NCI-H82 (cell line): ENCODE measurements at regions not wholly inside any gene's neighbourhood (a gene's known extent, or its start where the extent isn't known, plus 50 kb on each side); places are given as distances from the start of the nearest gene placed in this dataset.

Experiments
- DNase-seq: peaks from one replicate; lab custom pipeline; 2025; lab: John Stamatoyannopoulos, UW

- peak; percentile 16 for DNase-seq
These were observed 111.1 kb upstream of the ACSL4 start for GRCh38 chrX:109843963-109844751.

DNA sequence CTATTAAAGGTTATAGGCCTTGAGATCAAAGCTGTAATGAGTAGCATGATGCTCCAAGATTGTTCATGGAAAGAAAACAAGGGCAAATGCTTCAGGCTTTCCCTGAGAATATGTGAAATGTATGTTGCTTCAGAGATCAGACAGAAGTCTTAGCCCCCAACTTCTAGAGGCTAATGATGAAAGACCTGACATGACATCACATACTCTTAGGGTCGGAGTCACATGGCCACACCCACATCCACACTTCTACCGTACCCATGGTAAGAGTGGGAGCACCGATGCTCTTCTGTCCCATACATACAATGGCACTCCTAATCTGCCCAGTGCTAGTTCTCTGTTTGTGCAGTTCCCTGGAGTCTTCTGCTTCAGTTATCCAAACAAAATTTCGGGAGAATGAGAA lies 111.9 kb upstream of the ACSL4 start:
- DNase-seq: no peak

DNA sequence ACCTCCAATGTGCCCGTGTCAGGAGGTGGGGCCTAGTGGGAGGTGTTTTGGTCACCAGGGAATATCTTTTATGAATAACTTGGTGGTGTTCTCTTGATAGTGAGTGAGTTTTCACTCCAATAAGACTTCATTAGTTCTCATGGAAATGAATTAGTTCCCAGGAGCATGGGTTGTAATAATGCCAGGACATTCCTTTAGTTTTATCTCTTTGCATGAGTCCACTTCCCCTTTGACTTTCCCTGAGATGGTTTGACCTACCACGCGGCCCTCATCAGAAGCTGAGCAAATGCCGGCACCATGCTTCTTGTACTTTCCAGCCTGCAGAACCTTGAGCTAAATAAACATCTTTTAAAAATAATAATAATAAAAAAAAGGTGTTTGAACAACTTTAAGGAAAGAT lies 112.9 kb upstream of the ACSL4 start:
- DNase-seq: no peak

- DNase-seq: peak; percentile 43
These were observed 114.5 kb upstream of the ACSL4 start for GRCh38 chrX:109847257-109848187.

DNA sequence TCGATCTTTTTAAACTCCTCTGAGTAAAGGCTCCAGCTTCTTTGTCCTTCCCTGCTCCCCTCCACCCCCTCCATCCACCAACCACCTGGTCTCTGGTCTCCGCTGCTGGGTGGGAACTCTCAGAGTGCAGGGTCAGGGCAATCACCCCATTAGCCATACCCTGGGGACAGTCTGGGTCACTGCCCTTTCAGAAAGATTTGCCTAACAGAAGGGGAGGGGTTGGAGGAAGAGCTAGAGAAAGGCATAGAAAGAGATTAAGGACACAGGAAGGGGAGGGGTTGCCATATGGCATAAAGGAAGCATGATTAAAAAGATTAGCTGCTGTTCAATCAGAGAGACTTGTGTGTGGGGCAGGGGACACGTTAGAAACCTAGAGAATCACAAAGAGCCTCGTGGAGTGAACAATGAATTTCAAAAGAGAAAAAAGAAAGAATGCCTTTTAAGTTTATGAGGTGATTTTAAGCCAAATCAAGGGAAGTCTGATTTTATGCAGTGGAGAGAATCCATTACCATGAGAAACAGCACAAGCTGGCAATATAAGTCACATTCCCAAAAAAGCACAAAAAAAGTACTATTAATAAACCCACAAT lies 115.5 kb upstream of the ACSL4 start:
- peak; percentile 98 for DNase-seq

GRCh38 chrX:109854096-109854495 lies 121.0 kb upstream of the ACSL4 start:
- DNase-seq: no peak

- DNase-seq: no peak
These were observed 122.4 kb upstream of the ACSL4 start for GRCh38 chrX:109855501-109855900.

DNA sequence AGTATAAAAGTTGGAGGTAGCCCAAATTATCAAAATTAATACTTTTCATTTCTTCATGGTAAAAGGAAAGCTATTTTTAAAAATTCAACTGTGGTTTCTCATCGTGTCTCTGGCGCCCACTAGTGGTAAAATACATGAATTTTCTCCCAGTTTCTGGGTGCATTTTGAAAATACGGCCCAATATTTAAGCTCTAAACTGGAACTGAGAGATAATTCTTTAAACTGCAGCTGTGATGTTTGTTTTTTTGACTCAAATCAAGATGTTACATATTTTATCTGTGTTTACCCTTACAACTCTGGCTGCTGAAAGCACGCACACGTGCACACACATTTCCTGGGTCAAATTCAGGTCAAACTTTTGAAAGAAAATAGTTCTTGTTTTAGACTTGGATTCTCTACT lies 123.9 kb upstream of the ACSL4 start:
- peak; percentile 33 for DNase-seq

GRCh38 chrX:109857584-109858228 lies 124.6 kb upstream of the ACSL4 start:
- DNase-seq: no peak

GRCh38 chrX:109858602-109859341 lies 125.7 kb upstream of the ACSL4 start:
- no peak for DNase-seq

DNA sequence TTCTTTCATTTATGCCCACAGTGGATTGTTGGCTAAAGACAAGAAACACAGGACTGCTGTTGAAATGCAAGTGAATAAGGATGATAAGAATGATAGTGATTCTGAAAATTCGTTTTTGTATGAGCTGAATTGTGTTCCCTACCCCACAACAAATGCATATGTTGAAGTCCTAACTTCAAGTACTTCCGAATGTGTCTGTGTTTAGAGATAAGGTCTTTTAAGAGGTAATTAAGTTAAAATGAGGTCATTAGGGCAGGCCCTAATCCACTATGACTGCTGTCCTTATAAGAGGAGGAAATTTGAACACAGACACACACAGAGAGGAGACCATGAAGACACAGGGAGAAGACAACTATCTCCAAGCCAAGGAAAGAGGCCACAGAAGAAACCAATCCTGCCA lies 126.6 kb upstream of the ACSL4 start:
- DNase-seq: peak; percentile 43

- DNase-seq: peak; percentile 64
These were observed 129.4 kb upstream of the ACSL4 start for GRCh38 chrX:109862433-109862832.

DNA sequence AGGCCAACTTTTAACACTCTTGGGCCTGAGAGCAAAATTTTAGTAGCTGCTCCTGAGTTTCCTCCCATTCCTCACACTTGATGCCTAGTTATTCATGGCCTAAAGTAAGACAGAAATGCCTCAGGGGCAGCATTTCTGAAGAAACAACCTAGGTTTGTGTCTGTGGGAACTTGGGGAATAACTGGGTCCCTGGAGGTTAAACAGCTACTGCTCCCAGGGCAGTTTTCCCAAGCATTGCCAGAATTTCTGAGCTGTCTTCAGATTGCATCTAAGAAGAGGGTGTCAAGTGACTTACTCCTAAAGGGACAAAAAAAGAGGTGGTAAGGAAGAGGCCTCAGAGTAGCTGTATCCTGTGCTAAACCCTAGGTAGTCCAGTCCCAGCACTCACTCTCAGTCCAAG lies 130.8 kb upstream of the ACSL4 start:
- DNase-seq: no peak

DNA sequence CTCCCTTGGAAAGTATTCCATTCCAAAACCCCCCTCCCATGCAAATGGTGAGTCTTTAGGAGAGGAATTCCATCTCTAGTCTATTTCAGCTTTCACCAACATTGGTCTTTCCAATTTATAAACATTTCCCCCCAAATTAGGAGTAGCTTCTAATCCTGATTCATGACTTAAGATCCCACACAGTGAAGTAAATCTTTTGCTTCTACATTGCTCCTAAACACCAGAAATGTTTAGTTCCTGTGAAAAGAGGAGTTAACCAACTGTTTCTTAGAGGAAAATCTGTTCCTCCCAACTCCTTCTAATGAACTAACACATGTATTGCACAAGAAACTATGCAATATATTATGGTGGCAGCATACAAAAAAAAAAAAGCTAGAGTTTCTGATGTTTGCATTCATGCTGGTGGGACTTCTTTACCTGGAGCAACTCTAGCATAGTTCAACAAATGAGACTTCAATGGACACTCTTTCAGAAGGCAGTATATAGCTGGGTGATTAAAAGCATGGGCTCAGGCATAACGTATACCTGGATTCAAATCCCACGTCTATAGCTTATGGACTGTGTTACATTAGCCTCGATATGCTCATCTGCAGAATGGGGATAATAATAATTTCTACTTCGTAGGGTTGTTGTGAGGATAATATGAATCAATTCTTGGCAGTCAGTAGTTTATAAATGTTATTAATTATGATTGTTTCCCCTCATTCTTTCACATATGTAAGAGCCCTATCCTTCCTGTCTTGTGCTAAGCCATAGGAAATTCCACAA lies 131.6 kb upstream of the TMEM164 start:
- DNase-seq: no peak

GRCh38 chrX:109872021-109872732 lies 130.7 kb upstream of the TMEM164 start:
- DNase-seq: no peak

DNA sequence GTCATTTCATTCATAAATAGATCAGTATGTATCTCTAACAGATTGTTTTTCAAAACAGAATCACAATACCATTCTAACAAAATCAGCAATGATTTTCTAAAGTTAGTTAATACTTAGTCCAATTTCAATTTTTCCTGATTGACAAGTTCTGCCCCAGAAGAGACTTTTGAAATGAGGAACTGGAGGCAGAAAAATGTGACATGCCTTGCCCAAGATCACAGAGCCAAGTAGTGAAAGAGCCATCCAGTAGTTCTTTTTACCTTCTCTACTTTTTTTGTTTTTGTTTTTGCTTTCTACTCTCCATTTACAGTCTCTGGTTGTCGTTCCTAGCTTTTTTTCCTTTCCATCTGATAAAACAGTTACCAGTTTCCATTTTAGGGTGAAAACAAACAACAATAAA lies 129.3 kb upstream of the TMEM164 start:
- no peak for DNase-seq

DNA sequence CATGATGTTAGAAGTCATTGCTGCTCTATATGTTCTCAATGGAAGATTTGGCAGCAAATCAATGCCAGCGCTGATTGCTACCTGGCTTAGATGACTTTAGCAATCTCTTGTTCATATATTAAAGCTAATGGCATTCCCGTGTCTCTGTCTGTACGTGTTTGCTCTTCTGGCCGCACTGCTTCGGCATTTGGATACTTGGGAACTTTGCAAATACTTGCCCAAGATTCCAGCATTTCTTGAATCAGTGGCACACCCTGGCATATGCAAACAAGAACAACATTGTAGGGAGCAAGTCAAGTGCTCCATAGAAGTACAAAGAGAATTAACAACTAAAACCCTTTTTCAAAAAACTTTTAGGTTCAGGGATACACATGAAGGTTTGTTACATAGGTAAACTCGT lies 128.9 kb upstream of the TMEM164 start:
- DNase-seq: no peak

DNA sequence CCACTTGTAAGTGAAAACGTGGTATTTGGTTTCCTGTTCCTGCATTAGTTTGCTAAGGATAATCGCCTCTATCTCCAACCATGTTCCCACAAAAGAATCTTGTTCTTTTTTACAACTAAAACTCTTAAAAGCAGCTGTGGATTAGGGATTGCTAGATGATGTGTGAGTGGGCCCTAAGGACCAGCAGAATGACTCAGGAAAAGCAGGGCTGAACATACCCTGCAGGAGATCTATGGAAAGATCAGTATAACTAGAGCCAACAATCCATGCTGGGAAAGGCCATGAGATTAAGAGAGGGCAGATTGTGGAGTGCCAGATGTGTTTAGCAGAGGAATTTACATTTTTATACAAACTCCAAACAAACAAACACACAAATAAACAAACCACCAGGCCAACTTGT lies 128.4 kb upstream of the TMEM164 start:
- no peak for DNase-seq

- no peak for DNase-seq
These were observed 127.1 kb upstream of the TMEM164 start for GRCh38 chrX:109875831-109876230.

DNA sequence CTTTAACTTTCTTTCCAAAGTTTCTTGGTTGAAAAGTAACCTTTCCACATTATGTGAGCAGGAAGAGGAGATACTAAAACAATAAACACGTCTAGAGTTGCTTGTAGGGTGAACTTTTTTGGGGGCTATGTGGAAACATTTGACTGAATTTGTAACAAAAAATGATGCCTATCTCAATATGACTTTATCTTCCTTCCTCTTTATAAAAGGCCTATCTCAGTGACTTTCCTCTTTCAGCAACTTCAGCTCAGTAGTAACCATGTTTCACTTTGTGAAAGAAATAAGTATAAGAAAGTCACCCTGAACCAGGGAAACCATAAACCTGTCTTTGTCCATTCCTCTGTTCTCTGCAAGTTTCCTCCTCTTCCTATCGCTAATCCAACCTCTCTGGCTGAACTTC lies 124.7 kb upstream of the TMEM164 start:
- no peak for DNase-seq
